ENCODE measurements at regions not wholly inside any gene's neighbourhood (a gene's known extent, or its start where the extent isn't known, plus 50 kb on each side); places are given as distances from the start of the nearest gene placed in this dataset.

GRCh38 chr2:2699121-2699505 lies 368.0 kb upstream of the MYT1L start:
- TF ChIP-seq CTCF (IDR thresholded peaks at IDR 0.05) (no peak), POLR2AphosphoS5 (IDR thresholded peaks at IDR 0.05) (no peak), POLR2A (IDR thresholded peaks at IDR 0.05) (no peak)
